Trophoblast cell (in vitro differentiated cells and primary cell): ENCODE measurements at regions not wholly inside any gene's neighbourhood (a gene's known extent, or its start where the extent isn't known, plus 50 kb on each side); places are given as distances from the start of the nearest gene placed in this dataset.

Experiments used
- DNase-seq, 2 donors: peaks; one replicate each; pipeline ENCODE4 v3.0.0-alpha.2; 2016
- H2AFZ ChIP-seq: 2 replicates; pipeline ENCODE4 v1.6.1; 2013; ENCODE audit warnings: low read length, moderate library complexity, mild to moderate bottlenecking; ENCODE audit not compliant: insufficient read depth, poor library complexity
- H2AK5ac ChIP-seq: 2 replicates; pipeline ENCODE4 v1.6.1; 2013; ENCODE audit warnings: mild to moderate bottlenecking, low read length
- H2BK120ac ChIP-seq: 2 replicates; pipeline ENCODE4 v1.6.1; 2013; ENCODE audit warnings: low read length, mild to moderate bottlenecking, moderate library complexity; ENCODE audit not compliant: insufficient read depth, poor library complexity
- H2BK12ac ChIP-seq: 2 replicates; pipeline ENCODE4 v1.6.1; 2013; ENCODE audit warnings: mild to moderate bottlenecking, low read length, moderate library complexity
- H2BK5ac ChIP-seq: 2 replicates; pipeline ENCODE4 v1.6.1; 2013; ENCODE audit warnings: low read length, low read depth, moderate library complexity, mild to moderate bottlenecking; ENCODE audit not compliant: poor library complexity
- H3K14ac ChIP-seq: 2 replicates; pipeline ENCODE4 v1.6.1; 2013; ENCODE audit warnings: mild to moderate bottlenecking, low read length
- H3K18ac ChIP-seq: 2 replicates; pipeline ENCODE4 v1.6.1; 2013; ENCODE audit warnings: mild to moderate bottlenecking, low read length
- H3K23ac ChIP-seq: 2 replicates; pipeline ENCODE4 v1.6.1; 2013; ENCODE audit warnings: low read length
- H3K27ac ChIP-seq: 2 replicates; pipeline ENCODE4 v1.5.1; 2013; ENCODE audit warnings: low read depth, mild to moderate bottlenecking, inconsistent platforms, low read length, moderate library complexity
- H3K27me3 ChIP-seq: 2 replicates; pipeline ENCODE4 v1.6.1; 2013; ENCODE audit warnings: inconsistent platforms, mild to moderate bottlenecking, low read length, moderate library complexity; ENCODE audit not compliant: insufficient read depth
- H3K36me3 ChIP-seq, 2 experiments: 1 replicate in 1 of 2; 2 replicates in 1 of 2; pipeline ENCODE4 v1.6.1; 2013; ENCODE audit warnings: low read length in 2 of 2, mild to moderate bottlenecking in 2 of 2, moderate library complexity in 1 of 2; ENCODE audit not compliant: insufficient read depth in 2 of 2, control insufficient read depth in 1 of 2
- H3K4ac ChIP-seq: 2 replicates; pipeline ENCODE4 v1.6.1; 2013; ENCODE audit warnings: low read depth, mild to moderate bottlenecking, low read length, moderate library complexity
- H3K4me1 ChIP-seq, 2 experiments: 1 replicate in 1 of 2; 2 replicates in 1 of 2; pipeline ENCODE4 v1.6.1; 2013; ENCODE audit warnings: low read length in 2 of 2, mild to moderate bottlenecking in 2 of 2, moderate library complexity in 1 of 2; ENCODE audit not compliant: insufficient read depth in 2 of 2, control insufficient read depth in 1 of 2
- H3K4me2 ChIP-seq: 2 replicates; pipeline ENCODE4 v1.6.1; 2013; ENCODE audit warnings: inconsistent platforms, mild to moderate bottlenecking, low read length, moderate library complexity
- H3K4me3 ChIP-seq: 2 replicates; pipeline ENCODE4 v1.5.1; 2013; ENCODE audit warnings: mild to moderate bottlenecking, low read depth, low read length, inconsistent platforms
- H3K79me1 ChIP-seq: one replicate; pipeline ENCODE4 v1.6.1; 2013; ENCODE audit warnings: low read length
- H3K79me2 ChIP-seq: 2 replicates; pipeline ENCODE4 v1.6.1; 2013; ENCODE audit warnings: low read length, mild to moderate bottlenecking; ENCODE audit not compliant: control insufficient read depth, insufficient read depth, poor library complexity
- H3K9ac ChIP-seq: 2 replicates; pipeline ENCODE4 v1.6.1; 2013; ENCODE audit warnings: mild to moderate bottlenecking, low read length
- H3K9me3 ChIP-seq: 2 replicates; pipeline ENCODE4 v1.6.1; 2013; ENCODE audit warnings: low read depth, mild to moderate bottlenecking, control low read depth, inconsistent platforms, low read length; ENCODE audit not compliant: insufficient read depth
- H4K12ac ChIP-seq: 2 replicates; pipeline ENCODE4 v1.6.1; 2013; ENCODE audit warnings: low read depth, mild to moderate bottlenecking, low read length, moderate library complexity
- H4K8ac ChIP-seq: 2 replicates; pipeline ENCODE4 v1.6.1; 2013; ENCODE audit warnings: low read depth, mild to moderate bottlenecking, low read length, moderate library complexity
- H4K91ac ChIP-seq: one replicate; pipeline ENCODE4 v1.6.1; 2013; ENCODE audit warnings: low read depth, mild to moderate bottlenecking, low read length, moderate library complexity
- WGBS: extraction: QIAGEN DNeasy Blood & Tissue Kit; methylation state at CpG from one replicate; pipeline ENCODE4 v1.1.7; 2013; ENCODE audit warnings: missing lambda C conversion rate; ENCODE audit not compliant: insufficient read length, insufficient coverage; ENCODE audit errors: extremely low coverage; 5-methylcytosine and 5-hydroxymethylcytosine counted together

DNA sequence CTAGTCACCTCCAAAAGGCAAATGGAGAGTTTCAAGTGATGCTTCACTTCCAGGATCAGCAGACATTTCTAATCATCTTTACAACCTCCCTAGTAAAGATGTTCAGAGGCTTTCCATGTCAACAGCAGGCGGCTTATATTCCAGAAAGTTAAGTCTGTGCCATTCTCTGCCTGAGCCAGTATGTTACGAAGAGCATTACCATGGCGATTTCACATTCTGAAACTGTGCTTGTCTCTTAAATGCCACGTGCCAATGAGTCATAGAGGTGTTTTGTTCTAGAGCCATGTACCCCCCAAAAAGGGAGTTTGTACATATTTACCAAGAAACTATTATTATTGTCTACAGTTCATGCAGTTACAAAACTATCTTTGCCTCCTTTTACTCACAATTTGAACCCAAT, 319.5 kb downstream of the FOXA2 start:
- WGBS, result no CpG with 5 or more reads among the region's 4 CpGs
- H4K91ac ChIP-seq, result no peak overlapping the region
- H3K23ac ChIP-seq, result no peak overlapping the region
- H4K12ac ChIP-seq, result no peak overlapping the region
- no peak overlapping the region for H2AFZ ChIP-seq
- no peaks in the 10 kb centered on the region for H3K9me3 ChIP-seq
- no peak overlapping the region for H2AK5ac ChIP-seq
- H3K4me1 ChIP-seq, result no peaks in the 10 kb centered on the region
- no peak overlapping the region for H3K4me2 ChIP-seq
- H2BK120ac ChIP-seq, result no peak overlapping the region
- H3K18ac ChIP-seq, result no peak overlapping the region
- H3K79me1 ChIP-seq, result no peaks in the 10 kb centered on the region
- no peak overlapping the region for H3K27ac ChIP-seq
- H3K36me3 ChIP-seq, result no peaks in the 10 kb centered on the region
- H4K8ac ChIP-seq, result no peak overlapping the region
- no peak overlapping the region for H2BK5ac ChIP-seq
- H3K27me3 ChIP-seq, result no peaks in the 10 kb centered on the region
- H3K9ac ChIP-seq, result no peak overlapping the region
- H2BK12ac ChIP-seq, result no peak overlapping the region
- no peak overlapping the region for H3K14ac ChIP-seq
- no peak overlapping the region for H3K4me3 ChIP-seq
- no peak for DNase-seq
- H3K79me2 ChIP-seq, result no peaks in the 10 kb centered on the region
- H3K4ac ChIP-seq, result no peak overlapping the region

DNA sequence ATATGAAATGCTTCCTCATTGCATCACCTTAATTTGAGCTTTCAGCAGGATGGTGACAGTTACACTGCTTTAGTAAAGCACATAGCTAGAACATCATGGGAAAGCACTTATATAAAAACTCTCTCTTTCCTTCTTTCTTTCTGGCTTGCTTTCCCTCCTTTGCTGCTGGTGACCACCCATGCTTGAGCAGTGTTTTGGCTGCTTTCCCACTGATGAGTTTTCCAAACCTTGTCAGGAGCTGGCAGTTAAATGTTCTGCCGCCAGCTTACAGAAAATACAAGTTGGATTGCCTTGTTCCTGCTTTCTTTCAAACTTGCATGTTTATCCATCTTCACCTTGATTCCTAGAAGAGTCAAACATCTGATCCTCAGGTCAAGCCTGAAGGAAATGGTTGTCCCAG, 323.9 kb downstream of the FOXA2 start:
- no peaks in the 10 kb centered on the region for H3K9me3 ChIP-seq
- no CpG with 5 or more reads among the region's 1 CpG for WGBS
- H3K4me3 ChIP-seq, result no peak overlapping the region
- no peak overlapping the region for H4K12ac ChIP-seq
- H2BK120ac ChIP-seq, result no peak overlapping the region
- H3K4me2 ChIP-seq, result no peak overlapping the region
- no peak overlapping the region for H3K18ac ChIP-seq
- H2AK5ac ChIP-seq, result no peak overlapping the region
- no peak for DNase-seq
- no peak overlapping the region for H2BK5ac ChIP-seq
- H3K14ac ChIP-seq, result no peak overlapping the region
- no peak overlapping the region for H4K8ac ChIP-seq
- no peak overlapping the region for H4K91ac ChIP-seq
- no peak overlapping the region for H2AFZ ChIP-seq
- H3K4ac ChIP-seq, result no peak overlapping the region
- no peak overlapping the region for H2BK12ac ChIP-seq
- H3K4me1 ChIP-seq, result no peaks in the 10 kb centered on the region
- H3K79me1 ChIP-seq, result no peaks in the 10 kb centered on the region
- no peaks in the 10 kb centered on the region for H3K79me2 ChIP-seq
- no peak overlapping the region for H3K23ac ChIP-seq
- no peaks in the 10 kb centered on the region for H3K36me3 ChIP-seq
- no peak overlapping the region for H3K9ac ChIP-seq
- no peaks in the 10 kb centered on the region for H3K27me3 ChIP-seq
- no peak overlapping the region for H3K27ac ChIP-seq

DNA sequence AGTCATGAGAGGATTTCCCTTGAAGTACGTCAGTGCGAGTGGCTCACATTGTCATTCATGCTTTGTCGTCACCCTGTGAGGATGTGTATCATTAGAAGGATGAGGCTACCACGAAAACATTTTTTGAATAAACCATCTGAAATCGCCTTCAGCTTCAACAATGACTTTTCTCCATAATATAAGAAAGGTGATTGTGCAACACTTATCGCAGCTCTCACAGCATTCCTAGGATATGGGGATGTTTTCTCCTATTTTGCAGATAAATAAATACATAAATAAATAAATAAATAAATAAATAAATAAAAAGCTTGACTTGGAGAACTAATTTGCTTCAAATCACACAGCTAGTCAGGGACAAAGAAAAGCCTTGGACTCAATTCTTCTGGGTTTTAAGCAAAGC, 326.5 kb downstream of the FOXA2 start:
- no CpG with 5 or more reads among the region's 6 CpGs for WGBS
- Histone ChIP-seq H3K4ac (no peak overlapping the region), H3K9me3 (no peaks in the 10 kb centered on the region), H3K14ac (no peak overlapping the region), H3K4me2 (no peak overlapping the region), H2AFZ (no peak overlapping the region), H2BK120ac (no peak overlapping the region), H4K91ac (no peak overlapping the region), H3K79me1 (no peaks in the 10 kb centered on the region), H3K23ac (no peak overlapping the region), H3K18ac (no peak overlapping the region), H3K4me3 (no peak overlapping the region), H3K36me3 (no peaks in the 10 kb centered on the region), H2BK12ac (no peak overlapping the region), H3K9ac (no peak overlapping the region), H3K27me3 (no peaks in the 10 kb centered on the region), H3K4me1 (no peaks in the 10 kb centered on the region), H4K8ac (no peak overlapping the region), H2AK5ac (no peak overlapping the region), H2BK5ac (no peak overlapping the region), H3K79me2 (no peaks in the 10 kb centered on the region), H3K27ac (no peak overlapping the region), H4K12ac (no peak overlapping the region)
- no peak for DNase-seq

DNA sequence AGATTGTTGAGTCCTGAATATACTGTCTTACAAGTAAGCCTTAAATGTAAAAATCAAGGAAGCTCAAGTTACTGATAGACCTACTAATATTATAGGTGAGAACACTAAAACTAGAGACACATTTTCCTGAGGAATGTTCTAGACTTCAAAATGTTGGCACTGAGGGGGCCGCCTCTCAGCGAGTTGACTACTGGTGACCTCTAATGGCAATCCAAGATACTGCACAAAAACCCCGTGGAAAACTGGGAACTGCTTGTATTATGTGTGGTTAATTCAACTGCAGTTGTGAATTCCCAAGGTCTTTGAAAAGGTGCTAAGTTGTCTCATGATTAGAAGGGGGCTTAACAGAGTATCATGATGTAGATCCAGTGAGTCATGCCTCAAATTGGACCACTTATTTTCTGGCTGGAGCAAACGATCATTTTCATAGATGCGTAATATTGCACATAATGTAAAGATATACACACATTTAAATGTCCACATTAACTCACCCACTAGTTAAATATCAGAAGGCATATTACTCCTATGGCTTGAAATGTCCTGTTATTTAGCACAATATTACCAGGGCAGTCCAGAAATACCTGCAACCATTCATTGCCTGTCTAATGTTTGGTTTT, 336.2 kb downstream of the FOXA2 start:
- no CpG with 5 or more reads among the region's 5 CpGs for WGBS
- H3K27ac ChIP-seq, result no peak overlapping the region

More for the DNA sequence above, 336.2 kb downstream of the FOXA2 start:
- H3K4me2 ChIP-seq, result no peak overlapping the region
- H3K36me3 ChIP-seq, result no peaks in the 10 kb centered on the region
- H2BK12ac ChIP-seq, result no peak overlapping the region
- H4K91ac ChIP-seq, result no peak overlapping the region
- no peak overlapping the region for H3K14ac ChIP-seq
- H3K79me1 ChIP-seq, result no peaks in the 10 kb centered on the region
- H3K18ac ChIP-seq, result no peak overlapping the region
- no peak overlapping the region for H3K4ac ChIP-seq
- no peak overlapping the region for H3K4me3 ChIP-seq
- H2AK5ac ChIP-seq, result no peak overlapping the region
- no peak overlapping the region for H2BK5ac ChIP-seq
- DNase-seq, result peak in 1 of 2 donors; percentile 10
- no peak overlapping the region for H4K12ac ChIP-seq
- no peak overlapping the region for H2AFZ ChIP-seq
- H3K9ac ChIP-seq, result no peak overlapping the region
- peaks cover 2% of the 10 kb centered on the region for H3K9me3 ChIP-seq
- H4K8ac ChIP-seq, result no peak overlapping the region
- no peak overlapping the region for H2BK120ac ChIP-seq
- no peaks in the 10 kb centered on the region for H3K4me1 ChIP-seq
- no peak overlapping the region for H3K23ac ChIP-seq
- H3K27me3 ChIP-seq, result no peaks in the 10 kb centered on the region
- H3K79me2 ChIP-seq, result no peaks in the 10 kb centered on the region
